ENCODE measurements at regions not wholly inside any gene's neighbourhood (a gene's known extent, or its start where the extent isn't known, plus 50 kb on each side); places are given as distances from the start of the nearest gene placed in this dataset.

GRCh38 chr9:120202856-120203654 is 376.9 kb downstream of the CDK5RAP2 start:
- no peak overlapping the region for H3K27ac Mint-ChIP-seq

GRCh38 chr9:120198027-120198426 is 381.9 kb downstream of the CDK5RAP2 start:
- Mint-ChIP-seq H3K4me1 (no peaks in the 10 kb centered on the region), H3K4me3 (no peak overlapping the region), H3K27ac (no peak overlapping the region), H3K9me3 (no peaks in the 10 kb centered on the region), H3K27me3 (peaks cover 2% of the 10 kb centered on the region), H3K36me3 (no peaks in the 10 kb centered on the region)

More at GRCh38 chr9:120202856-120203654, 376.9 kb downstream of the CDK5RAP2 start:
- no peaks in the 10 kb centered on the region for H3K9me3 Mint-ChIP-seq
- no peaks in the 10 kb centered on the region for H3K36me3 Mint-ChIP-seq
- no peaks in the 10 kb centered on the region for H3K4me1 Mint-ChIP-seq
- H3K4me3 Mint-ChIP-seq = no peak overlapping the region
- peaks cover 2% of the 10 kb centered on the region for H3K27me3 Mint-ChIP-seq

- no peaks in the 10 kb centered on the region for H3K4me1 Mint-ChIP-seq
- peaks cover 2% of the 10 kb centered on the region for H3K27me3 Mint-ChIP-seq
- no peak overlapping the region for H3K4me3 Mint-ChIP-seq
- H3K36me3 Mint-ChIP-seq = no peaks in the 10 kb centered on the region
- no peak overlapping the region for H3K27ac Mint-ChIP-seq
- no peaks in the 10 kb centered on the region for H3K9me3 Mint-ChIP-seq
These were observed 382.4 kb downstream of the CDK5RAP2 start for GRCh38 chr9:120197605-120198004.

DNA sequence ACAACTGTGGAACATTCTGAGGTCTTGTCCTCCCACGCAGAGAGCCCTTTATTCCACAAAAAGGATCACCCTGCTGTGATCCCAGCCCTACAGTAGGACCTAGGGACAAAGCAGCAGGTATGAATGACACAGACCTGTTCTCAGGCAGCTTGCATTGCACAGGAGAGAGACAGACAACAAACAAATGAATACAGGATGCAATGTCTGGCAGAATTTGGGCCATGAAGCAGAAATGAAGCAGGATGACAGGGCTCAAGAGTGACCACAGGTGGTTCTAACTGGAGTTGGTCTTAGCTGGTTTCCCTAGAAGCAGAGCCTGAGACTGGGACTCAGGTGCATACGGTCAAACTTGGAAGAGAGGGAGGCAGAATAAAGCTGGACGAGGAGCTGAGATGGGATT is 388.8 kb downstream of the CDK5RAP2 start:
- Mint-ChIP-seq H3K27me3 (no peaks in the 10 kb centered on the region), H3K9me3 (no peaks in the 10 kb centered on the region), H3K36me3 (no peaks in the 10 kb centered on the region), H3K4me1 (no peaks in the 10 kb centered on the region), H3K27ac (no peak overlapping the region), H3K4me3 (no peak overlapping the region)

DNA sequence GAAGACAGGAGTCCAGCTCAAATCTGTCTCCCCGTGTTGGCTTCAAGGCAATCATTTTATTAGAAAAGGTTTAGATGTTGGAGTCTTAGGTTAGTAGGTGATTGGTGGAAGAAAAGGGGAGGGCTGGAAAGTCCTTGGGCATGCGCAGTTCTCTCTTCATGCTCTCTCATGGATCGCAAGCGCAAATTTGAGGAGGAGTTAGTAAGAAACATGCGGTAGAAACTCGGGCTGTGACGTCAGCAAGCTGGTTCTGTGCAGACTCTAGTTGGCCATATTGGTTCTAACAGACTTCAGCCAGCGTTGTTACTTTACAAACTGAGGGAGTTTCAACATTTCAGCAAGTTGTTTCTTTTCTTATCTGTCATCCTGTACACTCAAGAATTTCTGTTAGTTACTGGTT is 392.2 kb downstream of the CDK5RAP2 start:
- H3K4me1 Mint-ChIP-seq = no peaks in the 10 kb centered on the region

GRCh38 chr9:120186276-120186675 is 393.7 kb downstream of the CDK5RAP2 start:
- H3K36me3 Mint-ChIP-seq = no peaks in the 10 kb centered on the region
- H3K27ac Mint-ChIP-seq = no peak overlapping the region
- H3K4me1 Mint-ChIP-seq = no peaks in the 10 kb centered on the region
- H3K4me3 Mint-ChIP-seq = no peak overlapping the region
- H3K9me3 Mint-ChIP-seq = no peaks in the 10 kb centered on the region
- H3K27me3 Mint-ChIP-seq = no peaks in the 10 kb centered on the region

More for the DNA sequence above, 392.2 kb downstream of the CDK5RAP2 start:
- Mint-ChIP-seq H3K27ac (no peak overlapping the region), H3K27me3 (no peaks in the 10 kb centered on the region), H3K9me3 (no peaks in the 10 kb centered on the region), H3K4me3 (no peak overlapping the region), H3K36me3 (no peaks in the 10 kb centered on the region)

GRCh38 chr9:120184266-120184665 is 395.7 kb downstream of the CDK5RAP2 start:
- Mint-ChIP-seq H3K27me3 (no peaks in the 10 kb centered on the region), H3K36me3 (no peaks in the 10 kb centered on the region), H3K9me3 (no peaks in the 10 kb centered on the region), H3K4me1 (no peaks in the 10 kb centered on the region), H3K4me3 (no peak overlapping the region), H3K27ac (no peak overlapping the region)

DNA sequence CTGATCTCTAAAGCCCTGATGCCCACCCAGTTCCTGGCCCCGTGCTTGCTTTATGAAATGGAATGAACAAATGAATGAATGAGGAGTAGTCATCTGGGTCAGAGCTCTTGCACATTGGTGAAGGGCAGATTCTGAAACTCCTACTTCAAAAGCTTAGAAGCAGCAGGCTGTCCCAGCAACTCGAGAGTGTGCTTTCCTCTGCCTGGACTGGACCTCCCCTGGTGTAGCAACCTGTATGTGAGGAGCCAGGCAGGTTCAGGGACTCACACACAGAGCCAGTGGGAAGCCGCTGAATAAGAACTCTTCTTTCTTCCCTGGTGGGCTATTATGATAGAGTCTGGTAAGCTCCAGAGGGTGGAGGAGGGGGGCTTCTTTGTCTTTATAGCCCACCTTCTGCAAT is 396.4 kb downstream of the CDK5RAP2 start:
- H3K9me3 Mint-ChIP-seq = no peaks in the 10 kb centered on the region

GRCh38 chr9:120182011-120182410 is 398.0 kb downstream of the CDK5RAP2 start:
- Mint-ChIP-seq H3K4me1 (no peaks in the 10 kb centered on the region), H3K36me3 (no peaks in the 10 kb centered on the region), H3K27me3 (no peaks in the 10 kb centered on the region), H3K27ac (no peak overlapping the region), H3K9me3 (peaks cover under 1% of the 10 kb centered on the region), H3K4me3 (no peak overlapping the region)

More for the DNA sequence above, 396.4 kb downstream of the CDK5RAP2 start:
- no peaks in the 10 kb centered on the region for H3K36me3 Mint-ChIP-seq
- no peaks in the 10 kb centered on the region for H3K4me1 Mint-ChIP-seq
- no peak overlapping the region for H3K27ac Mint-ChIP-seq
- H3K27me3 Mint-ChIP-seq = no peaks in the 10 kb centered on the region
- no peak overlapping the region for H3K4me3 Mint-ChIP-seq

DNA sequence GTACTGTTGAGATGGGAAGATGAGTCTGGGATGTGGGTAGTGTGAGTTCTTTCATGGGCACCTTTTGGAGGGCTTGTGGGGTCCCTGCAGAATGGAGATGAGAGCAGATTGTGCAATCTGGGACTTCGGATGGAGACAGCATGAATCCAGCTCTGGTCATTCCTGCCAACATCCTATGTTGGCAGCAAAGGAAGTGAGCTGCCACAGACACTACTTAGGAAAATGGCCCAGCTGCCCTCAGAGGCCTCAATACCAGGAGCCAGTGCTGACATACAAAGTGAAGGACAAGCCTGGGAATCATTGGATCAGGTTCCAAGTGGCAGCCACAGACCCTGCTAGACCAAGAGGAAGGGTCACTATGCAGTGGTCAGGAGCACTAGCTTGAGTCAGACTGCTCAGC is 402.8 kb downstream of the CDK5RAP2 start:
- Mint-ChIP-seq H3K27me3 (no peaks in the 10 kb centered on the region), H3K4me1 (no peaks in the 10 kb centered on the region), H3K9me3 (peaks cover 5% of the 10 kb centered on the region), H3K27ac (no peak overlapping the region), H3K4me3 (no peak overlapping the region), H3K36me3 (no peaks in the 10 kb centered on the region)

GRCh38 chr9:120175031-120175430 is 404.9 kb downstream of the CDK5RAP2 start:
- Mint-ChIP-seq H3K36me3 (no peaks in the 10 kb centered on the region), H3K4me3 (no peak overlapping the region), H3K27ac (no peak overlapping the region), H3K27me3 (peaks cover 6% of the 10 kb centered on the region), H3K9me3 (peaks cover 21% of the 10 kb centered on the region), H3K4me1 (no peaks in the 10 kb centered on the region)

GRCh38 chr9:120161776-120162175 is 418.2 kb downstream of the CDK5RAP2 start:
- Mint-ChIP-seq H3K27me3 (peaks cover 2% of the 10 kb centered on the region), H3K4me3 (no peak overlapping the region), H3K4me1 (no peaks in the 10 kb centered on the region), H3K9me3 (no peaks in the 10 kb centered on the region), H3K27ac (no peak overlapping the region), H3K36me3 (no peaks in the 10 kb centered on the region)

DNA sequence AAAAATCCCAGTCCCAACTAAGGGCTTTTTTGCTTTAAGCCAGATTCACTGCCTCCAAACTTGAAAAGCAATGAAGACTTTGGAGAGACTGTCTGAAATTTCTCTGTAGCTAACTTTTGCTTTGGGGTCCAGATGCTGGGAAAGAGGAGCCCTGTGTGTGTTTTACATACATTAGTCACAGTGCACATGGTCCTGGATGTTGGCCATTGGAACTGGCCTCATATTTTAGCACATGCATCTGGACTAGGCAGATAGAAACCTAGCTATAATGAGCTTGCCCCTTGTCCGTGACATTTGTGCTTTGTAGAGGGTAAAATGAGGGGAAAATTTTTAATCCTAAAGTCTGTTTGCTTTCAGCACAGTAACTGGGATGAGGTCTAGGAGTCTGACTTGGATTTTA is 421.7 kb downstream of the CDK5RAP2 start:
- Mint-ChIP-seq H3K27me3 (peaks cover 2% of the 10 kb centered on the region), H3K4me3 (no peak overlapping the region), H3K27ac (no peak overlapping the region), H3K36me3 (no peaks in the 10 kb centered on the region), H3K4me1 (no peaks in the 10 kb centered on the region), H3K9me3 (no peaks in the 10 kb centered on the region)

- no peaks in the 10 kb centered on the region for H3K9me3 Mint-ChIP-seq
- H3K4me1 Mint-ChIP-seq = no peaks in the 10 kb centered on the region
- no peak overlapping the region for H3K4me3 Mint-ChIP-seq
- H3K27me3 Mint-ChIP-seq = no peaks in the 10 kb centered on the region
- H3K36me3 Mint-ChIP-seq = no peaks in the 10 kb centered on the region
- H3K27ac Mint-ChIP-seq = no peak overlapping the region
These were observed 423.6 kb downstream of the CDK5RAP2 start for GRCh38 chr9:120156376-120156775.

GRCh38 chr9:120153258-120153657 is 426.7 kb downstream of the CDK5RAP2 start:
- Mint-ChIP-seq H3K36me3 (no peaks in the 10 kb centered on the region), H3K4me1 (no peaks in the 10 kb centered on the region), H3K9me3 (no peaks in the 10 kb centered on the region), H3K27me3 (no peaks in the 10 kb centered on the region), H3K27ac (no peak overlapping the region), H3K4me3 (no peak overlapping the region)

DNA sequence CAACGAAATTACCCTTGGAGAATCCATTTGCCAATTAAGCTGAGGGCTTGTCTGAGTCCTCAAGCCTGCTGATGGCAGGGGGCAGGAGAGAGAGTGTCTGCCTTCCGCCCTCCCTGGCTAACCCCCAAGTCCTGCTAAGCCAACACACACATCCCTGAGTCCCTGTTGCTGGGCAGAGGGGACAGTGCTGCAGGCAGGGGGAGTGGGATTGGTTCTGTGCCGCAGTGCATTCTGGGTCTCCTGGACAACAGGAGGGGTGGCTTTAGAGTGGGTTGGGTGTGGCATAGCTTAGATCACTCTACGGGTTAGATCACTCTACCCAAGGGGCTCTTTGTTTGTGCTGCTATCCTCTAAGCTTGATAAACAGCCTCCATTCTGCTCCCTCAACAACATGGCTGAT is 427.7 kb downstream of the CDK5RAP2 start:
- no peaks in the 10 kb centered on the region for H3K4me1 Mint-ChIP-seq

GRCh38 chr9:120151806-120152205 is 428.2 kb downstream of the CDK5RAP2 start:
- Mint-ChIP-seq H3K27ac (no peak overlapping the region), H3K36me3 (no peaks in the 10 kb centered on the region), H3K9me3 (no peaks in the 10 kb centered on the region), H3K4me1 (no peaks in the 10 kb centered on the region), H3K4me3 (no peak overlapping the region), H3K27me3 (no peaks in the 10 kb centered on the region)

More for the DNA sequence above, 427.7 kb downstream of the CDK5RAP2 start:
- H3K9me3 Mint-ChIP-seq = no peaks in the 10 kb centered on the region
- H3K27ac Mint-ChIP-seq = no peak overlapping the region
- H3K4me3 Mint-ChIP-seq = no peak overlapping the region
- H3K27me3 Mint-ChIP-seq = no peaks in the 10 kb centered on the region
- H3K36me3 Mint-ChIP-seq = no peaks in the 10 kb centered on the region

Data from activated naive CD4-positive, alpha-beta T cell treated with anti-CD3 and anti-CD28 coated beads, Interleukin-2, amount 50 U/mL, for 24 hours (primary cell).